Trophoblast cell (in vitro differentiated cells and primary cell): ENCODE measurements at regions not wholly inside any gene's neighbourhood (a gene's known extent, or its start where the extent isn't known, plus 50 kb on each side); places are given as distances from the start of the nearest gene placed in this dataset.

Experiments
- DNase-seq, 2 donors: peaks; one replicate each; pipeline ENCODE4 v3.0.0-alpha.2; 2016
- H2AFZ ChIP-seq: 2 replicates; pipeline ENCODE4 v1.6.1; 2013; ENCODE audit warnings: low read length, moderate library complexity, mild to moderate bottlenecking; ENCODE audit not compliant: insufficient read depth, poor library complexity
- H2AK5ac ChIP-seq: 2 replicates; pipeline ENCODE4 v1.6.1; 2013; ENCODE audit warnings: mild to moderate bottlenecking, low read length
- H2BK120ac ChIP-seq: 2 replicates; pipeline ENCODE4 v1.6.1; 2013; ENCODE audit warnings: low read length, mild to moderate bottlenecking, moderate library complexity; ENCODE audit not compliant: insufficient read depth, poor library complexity
- H2BK12ac ChIP-seq: 2 replicates; pipeline ENCODE4 v1.6.1; 2013; ENCODE audit warnings: mild to moderate bottlenecking, low read length, moderate library complexity
- H2BK5ac ChIP-seq: 2 replicates; pipeline ENCODE4 v1.6.1; 2013; ENCODE audit warnings: low read length, low read depth, moderate library complexity, mild to moderate bottlenecking; ENCODE audit not compliant: poor library complexity
- H3K14ac ChIP-seq: 2 replicates; pipeline ENCODE4 v1.6.1; 2013; ENCODE audit warnings: mild to moderate bottlenecking, low read length
- H3K18ac ChIP-seq: 2 replicates; pipeline ENCODE4 v1.6.1; 2013; ENCODE audit warnings: mild to moderate bottlenecking, low read length
- H3K23ac ChIP-seq: 2 replicates; pipeline ENCODE4 v1.6.1; 2013; ENCODE audit warnings: low read length
- H3K27ac ChIP-seq: 2 replicates; pipeline ENCODE4 v1.5.1; 2013; ENCODE audit warnings: low read depth, mild to moderate bottlenecking, inconsistent platforms, low read length, moderate library complexity
- H3K27me3 ChIP-seq: 2 replicates; pipeline ENCODE4 v1.6.1; 2013; ENCODE audit warnings: inconsistent platforms, mild to moderate bottlenecking, low read length, moderate library complexity; ENCODE audit not compliant: insufficient read depth
- H3K36me3 ChIP-seq, 2 experiments: 1 replicate in 1 of 2; 2 replicates in 1 of 2; pipeline ENCODE4 v1.6.1; 2013; ENCODE audit warnings: low read length in 2 of 2, mild to moderate bottlenecking in 2 of 2, moderate library complexity in 1 of 2; ENCODE audit not compliant: insufficient read depth in 2 of 2, control insufficient read depth in 1 of 2
- H3K4ac ChIP-seq: 2 replicates; pipeline ENCODE4 v1.6.1; 2013; ENCODE audit warnings: low read depth, mild to moderate bottlenecking, low read length, moderate library complexity
- H3K4me1 ChIP-seq, 2 experiments: 1 replicate in 1 of 2; 2 replicates in 1 of 2; pipeline ENCODE4 v1.6.1; 2013; ENCODE audit warnings: low read length in 2 of 2, mild to moderate bottlenecking in 2 of 2, moderate library complexity in 1 of 2; ENCODE audit not compliant: insufficient read depth in 2 of 2, control insufficient read depth in 1 of 2
- H3K4me2 ChIP-seq: 2 replicates; pipeline ENCODE4 v1.6.1; 2013; ENCODE audit warnings: inconsistent platforms, mild to moderate bottlenecking, low read length, moderate library complexity
- H3K4me3 ChIP-seq: 2 replicates; pipeline ENCODE4 v1.5.1; 2013; ENCODE audit warnings: mild to moderate bottlenecking, low read depth, low read length, inconsistent platforms
- H3K79me1 ChIP-seq: one replicate; pipeline ENCODE4 v1.6.1; 2013; ENCODE audit warnings: low read length
- H3K79me2 ChIP-seq: 2 replicates; pipeline ENCODE4 v1.6.1; 2013; ENCODE audit warnings: low read length, mild to moderate bottlenecking; ENCODE audit not compliant: control insufficient read depth, insufficient read depth, poor library complexity
- H3K9ac ChIP-seq: 2 replicates; pipeline ENCODE4 v1.6.1; 2013; ENCODE audit warnings: mild to moderate bottlenecking, low read length
- H3K9me3 ChIP-seq: 2 replicates; pipeline ENCODE4 v1.6.1; 2013; ENCODE audit warnings: low read depth, mild to moderate bottlenecking, control low read depth, inconsistent platforms, low read length; ENCODE audit not compliant: insufficient read depth
- H4K12ac ChIP-seq: 2 replicates; pipeline ENCODE4 v1.6.1; 2013; ENCODE audit warnings: low read depth, mild to moderate bottlenecking, low read length, moderate library complexity
- H4K8ac ChIP-seq: 2 replicates; pipeline ENCODE4 v1.6.1; 2013; ENCODE audit warnings: low read depth, mild to moderate bottlenecking, low read length, moderate library complexity
- H4K91ac ChIP-seq: one replicate; pipeline ENCODE4 v1.6.1; 2013; ENCODE audit warnings: low read depth, mild to moderate bottlenecking, low read length, moderate library complexity
- WGBS: extraction: QIAGEN DNeasy Blood & Tissue Kit; methylation state at CpG from one replicate; pipeline ENCODE4 v1.1.7; 2013; ENCODE audit warnings: missing lambda C conversion rate; ENCODE audit not compliant: insufficient read length, insufficient coverage; ENCODE audit errors: extremely low coverage; 5-methylcytosine and 5-hydroxymethylcytosine counted together

DNA sequence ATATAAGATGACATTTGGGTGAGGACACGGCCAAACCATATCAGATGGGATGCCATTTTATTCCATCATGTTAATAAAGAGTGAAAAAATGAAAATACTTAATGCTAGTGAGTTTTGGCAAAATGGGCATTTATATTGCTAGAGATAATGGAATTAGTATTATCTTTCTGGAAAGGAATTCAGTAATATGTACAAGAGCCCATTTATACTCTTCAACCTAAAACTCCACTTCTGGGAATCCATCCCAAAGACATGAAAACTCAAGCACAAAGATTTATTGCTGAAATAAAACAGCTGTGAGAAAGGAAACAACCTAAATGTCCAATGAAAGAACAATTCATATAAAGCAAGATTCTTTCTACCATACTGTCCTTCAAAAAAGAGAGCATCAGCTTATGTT, 96.0 kb upstream of the TMEM168 start:
- Histone ChIP-seq H2BK120ac (no peak overlapping the region), H3K4me3 (no peak overlapping the region), H3K14ac (no peak overlapping the region), H4K91ac (no peak overlapping the region), H3K23ac (no peak overlapping the region), H2BK5ac (no peak overlapping the region), H3K4ac (no peak overlapping the region), H3K79me1 (no peaks in the 10 kb centered on the region), H3K27me3 (no peaks in the 10 kb centered on the region), H4K12ac (no peak overlapping the region), H4K8ac (no peak overlapping the region), H3K4me1 (peaks cover 0 to 4% of the 10 kb centered on the region in 2 experiments), H3K9me3 (peaks cover 3% of the 10 kb centered on the region), H3K36me3 (no peaks in the 10 kb centered on the region), H3K18ac (no peak overlapping the region), H3K9ac (no peak overlapping the region), H3K4me2 (no peak overlapping the region), H2AK5ac (no peak overlapping the region), H2BK12ac (no peak overlapping the region), H3K79me2 (no peaks in the 10 kb centered on the region), H3K27ac (no peak overlapping the region), H2AFZ (no peak overlapping the region)
- no CpG with 5 or more reads among the region's 1 CpG for WGBS
- no peak for DNase-seq

DNA sequence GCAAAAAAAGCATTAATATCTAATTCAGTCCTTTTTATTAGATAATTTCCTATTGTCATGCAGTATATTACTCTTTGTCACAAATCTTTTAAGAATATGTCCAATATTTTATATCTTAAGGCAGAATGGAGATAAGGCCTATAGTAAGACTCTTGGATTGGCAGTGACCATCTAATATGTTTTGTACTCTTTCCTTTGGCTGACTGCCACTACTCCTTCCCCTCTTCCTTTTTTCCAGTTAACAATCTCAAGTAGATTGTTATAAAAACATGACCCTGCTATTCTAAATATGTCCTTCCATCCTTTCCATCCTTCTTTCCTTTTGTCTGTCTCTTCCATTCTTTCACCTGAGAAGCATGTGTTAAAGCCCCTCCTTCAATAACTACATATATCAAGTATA, 92.8 kb upstream of the TMEM168 start:
- Histone ChIP-seq H2BK120ac (no peak overlapping the region), H2AK5ac (no peak overlapping the region), H3K79me2 (no peaks in the 10 kb centered on the region), H3K18ac (no peak overlapping the region), H3K79me1 (no peaks in the 10 kb centered on the region), H3K9me3 (peaks cover 3% of the 10 kb centered on the region), H3K4me3 (no peak overlapping the region), H3K36me3 (no peaks in the 10 kb centered on the region), H3K27me3 (no peaks in the 10 kb centered on the region), H2BK5ac (no peak overlapping the region), H4K8ac (no peak overlapping the region), H3K23ac (no peak overlapping the region), H3K4me1 (no peaks in the 10 kb centered on the region), H4K91ac (no peak overlapping the region), H3K4me2 (no peak overlapping the region), H3K4ac (no peak overlapping the region), H3K9ac (no peak overlapping the region), H3K14ac (no peak overlapping the region), H2BK12ac (no peak overlapping the region), H3K27ac (no peak overlapping the region), H4K12ac (no peak overlapping the region), H2AFZ (no peak overlapping the region)
- DNase-seq: no peak

DNA sequence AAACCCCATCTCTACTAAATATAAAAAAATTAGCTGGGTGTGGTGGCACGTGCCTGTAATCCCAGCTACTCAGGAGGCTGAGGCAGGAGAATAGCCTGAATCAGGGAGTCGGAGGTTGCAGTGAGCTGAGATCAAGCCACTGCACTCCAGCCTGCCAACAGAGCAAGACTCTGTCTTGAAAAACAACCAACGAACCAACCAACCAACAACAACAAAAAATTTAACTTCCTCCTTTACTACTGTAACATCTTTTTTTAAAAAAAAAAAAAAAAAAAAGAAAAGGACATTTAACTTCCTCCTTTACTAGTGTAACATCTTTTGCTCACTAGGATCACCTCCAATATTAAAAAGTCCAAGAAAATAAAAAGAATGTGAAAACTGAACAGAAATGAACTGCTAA, 92.3 kb upstream of the TMEM168 start:
- WGBS: 100% methylated on average over 1 of the region's 3 CpGs

DNA sequence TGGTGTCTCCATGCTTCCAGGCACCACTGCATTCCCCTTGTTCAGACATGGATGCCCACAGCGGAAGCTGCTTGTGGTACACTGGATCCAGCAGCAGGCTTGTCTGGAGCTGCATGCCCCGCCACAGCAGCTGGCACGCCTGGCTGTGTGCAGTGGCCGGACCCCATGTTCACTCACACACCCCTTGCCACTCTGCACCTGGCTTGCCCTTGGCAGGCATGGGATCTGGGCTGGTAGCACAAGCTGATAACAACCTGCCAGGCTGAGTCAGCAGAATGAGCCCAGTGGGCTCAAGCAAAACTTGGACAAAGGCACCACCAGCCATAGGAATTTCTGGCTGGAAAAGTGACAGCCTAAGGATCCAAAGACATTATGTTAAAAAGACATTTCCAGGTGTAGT, 91.8 kb upstream of the TMEM168 start:
- H4K91ac ChIP-seq: no peak overlapping the region

More for the DNA sequence above, 92.3 kb upstream of the TMEM168 start:
- Histone ChIP-seq H3K27ac (no peak overlapping the region), H2BK5ac (no peak overlapping the region), H3K4ac (no peak overlapping the region), H3K9ac (no peak overlapping the region), H2AK5ac (no peak overlapping the region), H3K4me2 (no peak overlapping the region), H3K14ac (no peak overlapping the region), H3K9me3 (peaks cover 3% of the 10 kb centered on the region), H4K8ac (no peak overlapping the region), H2BK12ac (no peak overlapping the region), H3K23ac (no peak overlapping the region), H2AFZ (no peak overlapping the region), H2BK120ac (no peak overlapping the region), H4K91ac (no peak overlapping the region), H3K18ac (no peak overlapping the region), H3K79me2 (no peaks in the 10 kb centered on the region), H3K27me3 (no peaks in the 10 kb centered on the region), H3K4me3 (no peak overlapping the region), H3K79me1 (no peaks in the 10 kb centered on the region), H4K12ac (no peak overlapping the region), H3K36me3 (peaks cover 2% of the 10 kb centered on the region in 2 experiments), H3K4me1 (no peaks in the 10 kb centered on the region)
- no peak for DNase-seq

More for the DNA sequence above, 91.8 kb upstream of the TMEM168 start:
- Histone ChIP-seq H3K18ac (no peak overlapping the region), H3K4me2 (no peak overlapping the region), H3K79me2 (no peaks in the 10 kb centered on the region), H2BK120ac (no peak overlapping the region), H3K9me3 (peaks cover 3% of the 10 kb centered on the region), H3K36me3 (peaks cover 2 to 3% of the 10 kb centered on the region in 2 experiments), H3K23ac (no peak overlapping the region), H3K9ac (no peak overlapping the region), H2BK5ac (no peak overlapping the region), H2BK12ac (no peak overlapping the region), H4K8ac (no peak overlapping the region), H2AK5ac (no peak overlapping the region), H3K27ac (no peak overlapping the region), H3K79me1 (no peaks in the 10 kb centered on the region), H4K12ac (no peak overlapping the region), H2AFZ (no peak overlapping the region), H3K4me1 (no peaks in the 10 kb centered on the region), H3K14ac (no peak overlapping the region), H3K4ac (no peak overlapping the region), H3K27me3 (no peaks in the 10 kb centered on the region), H3K4me3 (no peak overlapping the region)
- no peak for DNase-seq
- no CpG with 5 or more reads among the region's 4 CpGs for WGBS
